ENCODE measurements at regions not wholly inside any gene's neighbourhood (a gene's known extent, or its start where the extent isn't known, plus 50 kb on each side); places are given as distances from the start of the nearest gene placed in this dataset.

DNA sequence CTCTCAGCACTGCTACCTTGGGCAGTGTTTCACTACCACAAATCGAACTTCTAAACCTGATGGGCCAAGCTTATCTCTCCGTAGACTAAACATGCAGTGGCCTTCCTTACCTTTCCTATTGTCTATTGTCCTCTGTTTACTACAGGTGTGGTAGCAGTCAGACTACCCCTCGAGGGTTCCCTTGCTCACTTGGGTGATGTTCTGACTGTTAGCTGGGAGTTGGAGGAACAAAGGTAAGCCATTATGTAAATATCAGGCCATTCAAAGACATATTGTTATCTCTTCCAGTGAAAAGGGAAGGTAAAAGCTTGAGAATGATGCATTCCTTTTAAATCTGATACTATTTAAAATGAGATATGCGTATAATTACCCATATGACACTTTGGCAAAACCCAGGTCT, 828.3 kb upstream of the EEF2KMT start:
- TF ChIP-seq EZH2phosphoT487 (conservative IDR thresholded peaks at IDR 0.05; ENCODE audit: low read length): no peak
- TF ChIP-seq, protein P1, sequence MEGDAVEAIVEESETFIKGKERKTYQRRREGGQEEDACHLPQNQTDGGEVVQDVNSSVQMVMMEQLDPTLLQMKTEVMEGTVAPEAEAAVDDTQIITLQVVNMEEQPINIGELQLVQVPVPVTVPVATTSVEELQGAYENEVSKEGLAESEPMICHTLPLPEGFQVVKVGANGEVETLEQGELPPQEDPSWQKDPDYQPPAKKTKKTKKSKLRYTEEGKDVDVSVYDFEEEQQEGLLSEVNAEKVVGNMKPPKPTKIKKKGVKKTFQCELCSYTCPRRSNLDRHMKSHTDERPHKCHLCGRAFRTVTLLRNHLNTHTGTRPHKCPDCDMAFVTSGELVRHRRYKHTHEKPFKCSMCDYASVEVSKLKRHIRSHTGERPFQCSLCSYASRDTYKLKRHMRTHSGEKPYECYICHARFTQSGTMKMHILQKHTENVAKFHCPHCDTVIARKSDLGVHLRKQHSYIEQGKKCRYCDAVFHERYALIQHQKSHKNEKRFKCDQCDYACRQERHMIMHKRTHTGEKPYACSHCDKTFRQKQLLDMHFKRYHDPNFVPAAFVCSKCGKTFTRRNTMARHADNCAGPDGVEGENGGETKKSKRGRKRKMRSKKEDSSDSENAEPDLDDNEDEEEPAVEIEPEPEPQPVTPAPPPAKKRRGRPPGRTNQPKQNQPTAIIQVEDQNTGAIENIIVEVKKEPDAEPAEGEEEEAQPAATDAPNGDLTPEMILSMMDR (IDR thresholded peaks at IDR 0.05; ENCODE audit: insufficient read depth, low read length, poor library complexity, severe bottlenecking): no peak

Data from SU-DHL-6 (cell line).